CD4-positive, alpha-beta T cell treated with Interleukin-17A for 1 hour (primary cell): ENCODE measurements at regions not wholly inside any gene's neighbourhood (a gene's known extent, or its start where the extent isn't known, plus 50 kb on each side); places are given as distances from the start of the nearest gene placed in this dataset.
A peak's percentile ranks its signal among the peaks of the same experiment; 100 is the strongest.
"Not testable (repeated sequence)": the region's sequence is repeated elsewhere in the genome, so short reads cannot be mapped to it uniquely, and the experiment has no call there.

Experiments used
- DNase-seq: peaks from one replicate; pipeline ENCODE4 v3.0.0-alpha.2; 2020

DNA sequence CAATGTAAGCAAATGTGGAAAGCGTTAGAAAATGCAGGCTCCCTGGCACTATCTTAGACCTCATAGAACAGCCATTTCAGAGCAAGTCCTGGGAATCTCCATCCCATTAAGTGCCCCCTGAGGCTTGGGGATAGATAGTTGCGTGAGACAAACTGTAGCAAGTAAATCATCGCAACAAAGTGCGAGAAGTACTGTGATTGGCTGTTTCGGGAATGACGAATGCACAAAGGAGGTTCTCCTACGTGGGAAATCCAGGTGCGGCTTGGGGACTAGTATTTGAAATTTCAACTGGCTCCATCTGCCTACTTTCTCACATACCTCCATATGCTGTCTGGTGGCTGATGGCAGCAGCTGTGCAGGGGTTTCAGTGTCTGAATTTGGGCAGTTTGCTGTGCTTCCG is 84.5 kb downstream of the PLEKHG1 start:
- no peak for DNase-seq

DNA sequence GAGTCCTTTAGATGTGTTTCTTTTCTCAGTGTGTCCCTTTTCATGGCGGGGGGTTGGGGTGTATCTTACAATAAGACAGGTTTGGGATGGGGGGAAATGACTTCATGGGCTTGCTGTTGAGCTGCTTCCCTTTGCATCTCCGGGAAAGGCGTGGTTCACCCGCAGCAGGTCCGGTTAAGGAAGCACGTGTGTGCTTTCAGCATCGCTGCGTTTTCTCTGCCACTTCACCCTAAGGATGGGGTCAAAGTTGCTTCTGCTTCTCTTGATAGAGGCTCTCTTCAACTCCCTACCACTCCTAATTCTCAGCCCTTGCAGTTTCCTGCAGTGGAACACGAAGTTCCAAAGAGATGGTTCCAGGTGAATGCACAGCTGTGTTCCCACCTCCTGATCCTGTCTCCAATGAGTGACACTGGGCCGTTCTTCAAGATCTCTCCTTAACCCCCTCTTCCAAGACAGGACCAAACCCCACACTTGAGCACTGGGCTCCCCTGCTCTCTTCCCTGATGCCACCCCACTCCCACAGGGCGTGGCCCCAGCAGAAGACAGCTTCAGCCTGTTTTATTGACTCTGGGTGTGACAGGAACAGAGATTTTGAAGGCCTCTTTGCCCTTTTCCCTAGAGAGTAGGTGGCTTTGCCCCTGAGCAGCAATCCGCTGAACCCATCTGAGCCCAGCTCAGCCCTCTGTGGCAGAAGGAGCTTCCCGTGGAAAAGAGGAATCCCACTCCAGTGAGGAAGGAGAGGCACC is 85.2 kb downstream of the PLEKHG1 start:
- no peak for DNase-seq

DNA sequence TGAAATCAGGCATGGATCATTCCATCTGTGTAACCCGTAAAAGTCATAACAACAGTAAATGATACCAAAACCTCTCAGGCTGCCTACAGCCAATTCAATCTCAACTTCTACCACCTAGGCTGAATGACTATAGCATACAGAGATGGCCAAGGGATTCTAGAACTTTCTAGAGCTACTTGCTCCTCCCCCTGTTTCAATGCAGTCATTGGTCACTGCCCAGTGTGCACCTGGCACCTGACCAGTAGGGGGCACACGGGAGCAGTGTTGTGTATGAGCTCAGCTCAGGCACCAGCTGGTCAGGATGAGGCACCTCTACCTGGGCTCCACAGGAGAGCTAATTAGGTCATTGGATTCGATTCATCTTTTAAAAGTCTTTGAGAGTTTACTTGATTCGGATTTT is 86.2 kb downstream of the PLEKHG1 start:
- DNase-seq = peak; percentile 48

GRCh38 chr6:150686566-150686965 is 86.9 kb downstream of the PLEKHG1 start:
- DNase-seq = no peak

- DNase-seq = no peak
Measured at GRCh38 chr6:150687508-150687907, 87.8 kb downstream of the PLEKHG1 start.

DNA sequence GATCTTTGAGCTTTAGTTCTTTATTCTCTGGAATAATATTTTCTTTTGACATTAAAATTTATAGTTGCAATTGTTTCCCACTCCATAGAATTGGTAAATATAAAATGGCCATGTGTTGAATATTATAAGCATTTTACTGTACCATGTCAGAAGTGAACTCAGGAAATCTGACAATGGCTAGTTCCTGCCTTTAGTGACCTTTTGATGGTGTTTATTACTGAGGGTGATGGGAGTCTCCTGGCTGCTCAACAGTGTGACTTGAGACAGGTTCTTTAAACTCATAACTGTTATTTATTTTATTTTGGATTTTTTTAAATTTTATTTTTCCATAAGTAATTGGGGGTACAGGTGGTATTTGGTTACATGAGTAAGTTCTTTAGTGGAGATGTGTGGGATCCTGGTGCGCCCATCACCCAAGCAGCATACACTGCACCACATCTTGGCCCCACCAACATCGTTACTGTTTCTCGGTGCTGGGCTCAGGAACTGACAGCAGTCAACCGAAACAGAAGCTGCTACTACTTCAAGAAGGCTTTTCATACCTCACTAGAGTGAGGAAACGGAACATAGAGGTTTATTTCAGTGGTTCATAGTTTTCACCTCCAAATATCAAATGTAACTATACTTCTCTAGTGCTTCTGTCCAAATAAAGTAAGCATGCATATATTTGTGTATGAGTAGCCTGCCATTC is 90.4 kb downstream of the PLEKHG1 start:
- no peak for DNase-seq

DNA sequence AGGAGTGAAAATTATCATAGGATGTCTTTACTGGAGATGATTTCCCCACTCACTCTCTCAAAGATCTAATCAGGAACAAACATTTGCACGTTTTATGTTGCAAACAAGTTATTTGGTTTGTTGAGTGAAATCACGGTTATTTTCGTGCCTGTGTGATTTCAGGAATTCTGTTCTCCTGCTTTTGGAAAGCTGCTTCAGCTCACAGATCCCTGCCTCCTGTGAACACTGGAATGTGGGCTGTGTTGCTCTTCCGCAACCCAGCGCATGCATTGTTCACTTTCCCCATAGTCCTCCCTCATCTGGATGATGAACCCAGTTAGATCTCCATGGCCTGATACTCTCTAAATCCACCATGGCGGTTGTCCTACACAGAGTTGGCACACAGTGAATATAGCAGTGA is 91.0 kb downstream of the PLEKHG1 start:
- no peak for DNase-seq

- no peak for DNase-seq
Measured at GRCh38 chr6:150691463-150691862, 91.8 kb downstream of the PLEKHG1 start.

DNA sequence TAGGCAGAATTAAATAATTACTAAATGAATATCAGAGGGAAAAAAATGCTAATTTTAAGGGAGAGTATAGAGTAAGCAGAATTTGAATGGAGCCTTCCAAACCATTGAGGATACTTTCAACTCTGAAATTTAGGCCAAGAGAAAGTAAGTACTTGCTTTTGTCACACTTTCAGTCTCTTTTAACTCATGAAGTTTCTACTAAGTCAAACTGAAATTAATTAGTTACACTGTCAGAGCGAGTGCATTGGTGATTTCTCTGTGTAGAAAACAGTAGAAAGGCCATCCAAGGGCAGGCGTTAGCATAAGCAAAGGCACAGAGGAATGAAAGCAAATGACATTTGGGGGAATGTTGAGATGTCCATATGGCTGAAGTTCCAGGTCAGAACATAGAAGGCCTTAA is 92.9 kb downstream of the PLEKHG1 start:
- DNase-seq = no peak

DNA sequence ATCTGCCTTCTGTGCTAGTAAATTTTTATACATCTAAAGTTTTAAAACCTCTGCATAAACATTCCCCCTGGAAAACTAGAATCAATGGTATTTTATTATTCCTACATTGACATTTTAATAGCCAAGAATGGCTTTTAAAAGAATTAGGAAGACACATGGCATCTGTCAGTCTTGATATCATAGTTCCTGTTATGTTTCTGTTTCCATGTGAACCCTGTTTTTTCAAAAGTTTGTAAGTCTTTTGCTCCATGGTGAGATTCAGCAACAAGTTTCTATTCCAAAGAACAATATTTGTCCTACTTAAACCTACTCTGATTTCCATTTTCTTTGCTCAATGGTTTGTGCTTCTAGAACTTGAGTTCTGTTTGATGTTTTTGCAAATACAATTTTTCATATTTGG is 95.2 kb downstream of the PLEKHG1 start:
- no peak for DNase-seq

- DNase-seq = no peak
Measured at GRCh38 chr6:150695652-150696051, 96.0 kb downstream of the PLEKHG1 start.

DNA sequence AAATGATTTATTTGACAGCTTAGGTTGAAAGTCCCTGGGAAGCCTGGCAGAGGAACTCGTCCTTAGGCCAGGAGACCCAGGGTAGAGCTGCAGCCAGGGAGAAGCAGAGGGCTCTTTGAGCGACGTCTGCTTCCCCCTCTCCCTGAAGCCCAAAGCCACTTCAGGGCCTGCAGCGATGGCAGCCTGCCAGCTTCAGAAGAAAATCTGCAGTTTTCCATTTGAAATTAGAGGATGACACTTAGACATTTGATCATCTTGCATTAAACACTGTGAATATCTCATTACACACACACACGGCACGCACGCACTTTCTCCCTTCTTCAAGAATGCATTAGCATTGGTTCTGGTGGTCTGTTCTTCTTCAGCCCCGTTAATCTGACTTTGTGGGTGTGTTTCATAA is 96.5 kb downstream of the PLEKHG1 start:
- no peak for DNase-seq

DNA sequence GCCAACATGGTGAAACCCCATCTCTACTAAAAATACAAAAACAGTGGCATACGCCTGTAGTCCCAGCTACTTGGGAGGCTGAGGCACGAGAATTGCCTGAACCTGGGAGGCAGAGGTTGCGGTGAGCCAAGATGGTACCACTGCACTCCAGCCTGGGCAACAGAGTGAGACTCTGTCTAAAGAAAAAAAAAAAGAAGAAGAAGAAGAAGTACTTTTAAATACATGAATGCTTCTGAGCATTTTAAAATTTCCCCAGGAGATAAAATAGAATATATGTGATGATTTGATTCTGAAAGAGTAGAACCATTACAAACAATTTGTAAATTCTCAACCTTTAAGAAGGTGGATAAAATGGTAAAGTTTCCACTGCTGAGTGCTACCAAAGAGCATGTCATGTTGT is 97.2 kb downstream of the PLEKHG1 start:
- DNase-seq = not testable (repeated sequence)

DNA sequence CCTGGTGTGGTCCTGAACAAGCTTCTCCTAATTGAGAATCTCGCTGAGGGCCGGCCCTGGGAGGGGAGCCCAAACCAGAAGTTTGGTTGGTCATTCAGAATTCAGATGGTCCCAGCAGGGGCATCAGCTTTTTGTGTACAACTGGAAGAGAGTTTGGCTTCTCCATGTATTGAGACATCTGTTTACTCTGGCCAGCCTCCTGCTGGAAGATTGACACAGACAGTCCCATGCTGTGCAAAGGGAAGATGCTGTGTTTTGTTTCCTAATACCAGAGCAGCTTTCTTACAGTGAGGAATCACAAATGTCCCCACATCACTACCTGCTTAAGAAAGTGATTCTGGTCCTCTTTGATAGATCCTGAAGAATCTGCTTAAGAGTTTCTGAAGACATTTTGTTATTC is 97.8 kb downstream of the PLEKHG1 start:
- no peak for DNase-seq

- DNase-seq = no peak
Measured at GRCh38 chr6:150698391-150698790, 98.7 kb downstream of the PLEKHG1 start.

DNA sequence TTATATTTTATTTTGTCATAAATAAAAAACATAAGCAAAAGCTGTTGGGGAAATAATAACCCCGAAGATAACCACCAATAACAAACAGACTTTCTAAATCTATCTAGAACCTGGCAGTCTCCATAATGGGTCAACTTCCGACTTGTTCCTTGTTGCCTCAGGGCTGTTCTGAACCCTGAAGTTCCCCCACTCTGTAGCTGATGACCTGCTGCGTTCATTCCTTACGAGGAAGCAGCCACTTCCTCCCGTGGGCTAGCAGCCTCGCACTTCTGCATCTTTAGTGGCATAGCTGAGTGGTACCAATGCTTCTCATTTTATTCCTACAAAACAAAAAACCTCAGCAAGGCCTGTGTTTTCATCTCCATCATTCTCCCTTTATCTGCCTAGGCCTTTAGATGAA is 103.0 kb downstream of the PLEKHG1 start:
- DNase-seq = no peak

DNA sequence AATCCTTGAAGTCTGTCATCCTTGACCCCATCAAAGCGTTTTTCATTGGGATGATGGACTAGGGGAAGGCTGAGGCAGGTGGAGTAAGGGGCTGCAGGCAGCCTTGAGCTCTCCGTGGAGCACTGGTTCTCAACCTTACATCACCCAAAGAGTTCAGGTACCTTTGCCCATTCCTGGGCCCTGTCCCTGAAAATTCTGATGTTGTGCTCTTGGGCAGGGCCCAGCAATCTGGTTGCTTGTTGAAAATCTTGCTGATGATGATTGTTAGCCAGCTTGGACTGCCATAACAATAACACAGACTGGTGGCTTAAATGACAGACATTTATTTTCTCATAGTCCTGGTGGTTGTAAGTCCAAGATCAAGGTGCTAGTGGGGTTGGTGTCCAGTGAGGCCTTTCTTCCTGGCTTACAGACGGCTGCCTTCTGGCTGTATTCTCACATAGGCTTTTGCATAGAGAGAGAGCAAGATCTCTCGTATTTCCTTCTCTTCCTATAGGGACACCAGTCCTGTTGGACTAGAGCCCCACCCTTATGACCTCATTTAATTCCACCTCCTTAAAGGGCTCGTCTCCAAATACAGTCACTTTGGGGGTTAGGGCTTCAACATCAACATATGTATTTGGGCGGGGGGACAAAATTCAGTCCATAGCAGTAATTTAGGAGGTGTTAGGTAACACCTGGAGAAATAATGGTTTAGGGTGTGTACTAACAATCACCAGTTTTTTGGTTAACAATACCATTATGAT is 104.9 kb downstream of the PLEKHG1 start:
- DNase-seq = no peak

DNA sequence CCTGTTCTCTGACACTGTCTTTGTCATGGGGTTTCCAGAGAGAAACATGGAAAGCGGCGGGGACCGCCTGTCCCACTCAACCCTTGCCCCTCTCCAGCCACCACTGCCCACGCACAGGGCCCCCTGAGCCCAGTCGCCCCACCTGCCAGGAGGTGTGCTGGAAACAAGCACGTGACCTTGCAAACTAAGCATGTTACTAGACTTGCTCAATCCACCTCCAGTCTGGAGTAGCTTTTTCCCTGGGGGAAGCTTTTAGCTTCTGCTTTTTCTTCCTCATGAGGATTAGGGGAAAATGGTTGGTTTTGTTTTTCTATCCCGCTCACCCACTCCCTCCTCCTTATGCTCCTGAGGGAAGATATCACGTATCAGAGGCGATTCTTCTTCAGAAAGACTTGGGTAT is 105.7 kb downstream of the PLEKHG1 start:
- no peak for DNase-seq

DNA sequence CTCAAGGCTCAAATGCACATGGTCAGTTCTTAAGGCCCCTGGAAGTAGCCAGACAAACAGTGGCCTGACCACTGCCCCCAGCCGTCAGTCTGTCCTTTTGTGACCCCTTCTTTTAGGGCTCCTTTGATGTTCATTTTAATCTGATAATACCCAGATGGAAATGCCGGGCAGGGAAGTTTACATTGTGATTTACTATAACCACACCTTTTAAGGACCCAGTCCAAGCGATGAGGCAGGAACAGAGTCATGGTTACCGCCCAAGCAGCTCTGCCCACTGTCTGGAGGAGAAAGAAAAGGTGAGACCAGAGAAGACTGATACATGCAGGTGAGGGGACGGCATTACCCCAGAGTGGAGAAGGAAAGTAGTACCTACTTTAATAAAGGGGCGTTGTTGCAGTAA is 110.6 kb downstream of the PLEKHG1 start:
- DNase-seq = no peak

DNA sequence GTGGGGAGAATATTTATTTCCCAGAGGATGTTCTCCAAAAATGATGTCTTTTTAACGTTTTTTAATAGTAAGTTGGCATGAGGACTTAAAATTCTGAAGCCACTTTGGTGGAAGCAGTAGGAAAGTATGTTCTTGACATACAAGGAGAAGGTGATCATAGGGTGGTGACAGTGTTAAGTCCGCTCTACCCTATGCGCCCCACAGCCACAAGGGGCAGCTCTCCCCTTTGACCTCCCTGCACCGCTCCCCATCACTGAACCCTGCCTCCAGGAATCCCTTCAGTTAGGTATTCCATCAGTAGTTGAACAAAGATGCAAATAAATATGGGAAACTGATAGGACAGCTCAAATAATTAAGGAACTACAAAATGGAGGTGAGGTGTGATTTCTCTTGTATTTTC is 111.4 kb downstream of the PLEKHG1 start:
- DNase-seq = no peak

- no peak for DNase-seq
Measured at GRCh38 chr6:150711584-150712504, 112.2 kb downstream of the PLEKHG1 start.

DNA sequence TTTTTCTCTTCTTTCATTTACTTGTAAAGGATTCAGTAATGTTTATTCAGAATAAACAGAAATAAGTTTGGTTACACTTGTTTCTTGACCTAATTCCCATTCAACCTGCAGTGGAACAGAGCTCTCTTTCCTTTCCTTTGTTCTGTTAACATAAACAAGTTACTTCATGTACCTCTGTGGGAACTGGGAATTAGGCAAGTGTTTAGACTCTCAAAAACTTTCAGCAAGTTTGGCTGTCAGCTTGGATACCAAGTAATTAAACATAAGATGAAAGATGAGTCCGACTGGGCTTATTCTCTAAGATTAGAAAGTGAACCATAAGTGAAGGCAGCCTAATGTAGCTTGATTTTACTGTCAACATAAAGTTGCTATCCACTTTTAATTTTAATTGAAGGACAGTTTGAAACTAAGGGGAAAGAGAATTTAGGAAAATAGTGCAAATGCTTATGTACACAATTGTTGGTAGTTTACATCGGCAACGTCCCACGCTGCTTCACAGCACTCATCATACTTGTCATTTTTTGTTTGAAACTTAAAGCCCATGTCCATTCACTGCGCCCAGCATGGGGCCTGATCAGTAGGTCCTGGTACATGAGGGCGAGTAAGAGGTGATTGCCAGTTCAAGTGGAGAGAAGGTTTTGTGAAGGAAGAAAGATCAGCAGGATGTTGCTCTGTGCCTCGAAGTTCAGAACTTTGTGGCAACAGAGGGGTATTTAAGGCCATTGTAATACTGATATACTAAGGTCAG is 113.0 kb downstream of the PLEKHG1 start:
- no peak for DNase-seq
